ENCODE measurements at regions not wholly inside any gene's neighbourhood (a gene's known extent, or its start where the extent isn't known, plus 50 kb on each side); places are given as distances from the start of the nearest gene placed in this dataset.

DNA sequence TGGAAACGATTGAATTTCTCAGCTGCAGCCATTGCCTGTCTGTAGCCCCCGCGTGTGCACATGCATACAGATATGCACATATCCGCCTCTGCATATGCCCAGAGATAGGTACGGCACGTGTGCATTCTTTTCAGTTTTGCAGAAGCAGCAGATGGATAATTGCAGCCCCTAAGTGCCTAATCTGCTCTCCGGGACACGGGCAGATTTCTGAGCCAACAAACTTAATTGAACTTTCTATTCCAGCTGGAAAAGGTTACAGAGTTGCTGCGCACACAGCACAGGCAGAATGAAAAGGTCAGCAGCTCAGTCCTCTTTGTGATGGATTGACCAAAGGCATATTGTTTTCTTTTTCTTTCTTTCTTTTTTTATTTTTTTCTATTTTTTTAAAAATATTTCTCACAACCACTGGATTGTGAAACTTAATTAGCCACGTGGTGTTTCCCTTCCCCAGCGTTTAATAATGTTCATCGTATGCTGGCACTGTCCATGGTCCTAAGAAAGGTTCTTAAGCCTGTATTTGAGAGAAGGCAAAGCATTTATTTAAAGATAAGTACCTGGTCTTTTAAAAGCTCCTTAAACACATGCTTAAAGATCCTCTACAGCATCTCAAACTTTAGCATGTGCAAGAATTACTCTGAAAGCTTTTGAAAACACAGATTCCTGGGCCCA, 270.2 kb upstream of the BRINP1 start:
- DNase-seq (ENCODE audit: low read depth) = no peak

DNA sequence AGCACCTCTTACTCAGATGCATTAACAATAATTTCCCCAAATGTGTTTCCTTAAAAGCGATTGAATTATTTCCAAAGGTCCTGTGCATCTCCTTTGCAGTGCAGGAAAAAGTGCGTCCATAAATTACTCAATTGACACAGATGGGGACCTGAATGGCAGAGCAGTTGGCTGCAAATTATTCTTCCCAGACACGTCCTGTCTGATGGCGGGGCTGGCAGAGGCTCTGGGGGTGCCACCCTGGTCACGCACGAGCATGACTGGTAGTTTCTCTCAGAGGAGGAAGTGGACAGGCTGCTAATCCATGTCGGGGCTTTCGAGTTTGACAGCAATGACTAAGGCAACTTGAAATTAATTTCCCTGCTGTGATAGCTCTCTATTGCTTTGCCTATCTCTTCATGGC, 264.8 kb upstream of the BRINP1 start:
- no peak for DNase-seq (ENCODE audit: low read depth)

DNA sequence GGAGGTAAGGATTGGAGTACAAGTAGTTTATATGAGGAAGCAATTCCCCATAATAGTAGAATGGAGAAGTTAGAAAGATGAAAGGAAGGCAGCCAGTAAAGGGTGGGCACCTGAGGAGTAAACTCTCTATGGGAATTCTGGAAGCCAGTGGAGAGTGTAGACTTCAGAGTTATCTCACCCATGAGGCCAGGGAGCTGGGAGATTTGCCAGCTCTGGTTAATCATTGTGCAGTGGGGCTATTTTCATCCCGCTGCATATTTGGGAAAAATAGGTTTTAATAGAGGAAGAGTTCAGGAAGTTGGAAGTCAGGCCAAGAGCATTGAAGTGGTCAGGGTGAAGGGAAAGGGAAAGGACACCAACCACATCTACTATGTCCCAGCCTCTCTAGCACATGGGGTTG, 242.3 kb upstream of the BRINP1 start:
- DNase-seq (ENCODE audit: low read depth) = no peak

DNA sequence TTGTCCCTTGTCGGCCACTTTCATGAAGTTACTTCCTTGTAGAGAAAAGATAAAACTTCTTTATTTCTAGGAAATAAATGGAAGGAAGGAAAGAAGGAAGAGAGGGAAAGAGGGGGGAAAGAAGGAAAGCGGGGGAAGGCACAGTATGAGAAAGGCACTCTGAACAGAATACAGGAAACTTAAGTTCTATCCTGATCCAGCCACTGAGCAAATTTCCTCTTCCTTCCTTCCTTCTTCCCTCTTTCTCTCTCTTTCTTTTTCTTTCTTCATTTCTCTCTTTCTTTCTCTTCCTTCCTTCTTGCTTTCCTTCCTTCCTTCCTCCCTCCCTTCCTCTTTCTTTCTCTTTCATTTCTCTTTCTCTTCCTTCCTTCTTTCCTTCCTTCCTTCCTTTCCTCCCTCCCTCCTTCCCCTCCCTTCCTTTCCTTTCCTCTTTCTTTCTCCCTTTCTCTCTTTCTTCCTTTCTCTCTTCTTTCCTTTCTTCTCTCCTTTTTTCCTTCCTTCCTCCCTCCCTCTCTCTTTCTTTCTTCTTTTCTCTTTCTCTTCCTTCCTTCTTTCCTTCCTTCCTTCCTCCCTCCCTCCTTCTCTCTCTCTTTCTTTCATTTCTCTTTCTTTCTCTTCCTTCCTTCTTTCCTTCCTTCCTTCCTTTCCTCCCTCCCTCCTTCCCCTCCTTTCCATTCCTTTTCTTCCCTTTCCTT, 240.2 kb upstream of the BRINP1 start:
- DNase-seq (ENCODE audit: low read depth) = no peak

DNA sequence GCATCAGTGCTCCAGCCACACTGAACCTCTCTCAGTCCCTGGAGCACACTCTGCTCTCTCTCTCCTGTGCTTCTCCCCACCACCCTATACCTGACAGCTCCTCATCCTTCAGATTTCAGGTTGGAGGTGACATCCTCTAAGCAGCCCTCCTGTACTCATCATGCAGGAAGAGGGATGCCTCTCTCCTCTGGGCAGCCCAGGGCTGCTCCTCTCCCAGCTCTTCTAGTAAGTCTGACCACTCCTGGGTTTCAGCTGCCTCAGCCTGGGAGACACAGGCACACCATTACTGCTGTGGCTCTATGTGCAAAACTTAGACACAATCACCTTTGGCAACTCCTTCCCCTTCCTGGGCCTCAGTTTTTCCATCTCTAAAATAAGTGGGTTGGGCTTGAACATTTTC, 232.4 kb upstream of the BRINP1 start:
- no peak for DNase-seq (ENCODE audit: low read depth)

DNA sequence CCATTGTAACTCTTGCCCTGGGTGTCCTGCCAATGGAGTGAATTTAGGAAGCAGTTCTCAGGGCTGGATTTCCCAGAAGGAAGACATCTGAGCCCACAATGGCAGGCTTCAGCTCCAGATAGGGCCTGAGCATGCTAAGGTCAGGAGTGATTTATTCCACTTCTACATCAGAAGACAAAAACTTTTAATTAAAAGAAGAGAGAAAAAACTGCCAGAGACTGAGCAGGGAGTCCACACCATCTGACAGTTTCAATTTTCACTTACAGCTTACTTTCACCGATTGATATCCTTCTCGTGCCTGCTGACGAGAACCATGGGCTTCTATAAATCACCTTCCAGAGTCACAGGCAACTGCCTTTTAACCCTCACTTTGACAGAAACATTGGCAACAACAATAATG, 228.3 kb upstream of the BRINP1 start:
- no peak for DNase-seq (ENCODE audit: low read depth)

DNA sequence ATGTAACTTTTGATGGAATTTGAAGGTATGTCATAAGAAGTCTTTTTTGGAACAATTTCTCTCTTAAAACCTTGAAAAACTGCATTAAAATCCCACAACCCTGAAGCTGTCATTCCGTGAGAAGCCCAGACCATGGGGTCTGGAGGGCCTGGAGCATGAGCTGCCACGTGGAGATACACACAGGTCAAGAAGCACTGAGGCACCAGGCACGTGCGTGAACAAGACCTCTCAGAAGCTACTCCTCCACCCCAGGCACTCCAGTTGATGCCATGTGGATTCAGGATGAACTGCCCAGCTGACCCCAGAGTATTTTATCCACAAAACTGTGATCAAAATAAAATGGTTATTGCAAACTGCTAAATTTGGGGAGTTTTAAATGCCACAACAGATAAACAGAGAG, 227.5 kb upstream of the BRINP1 start:
- DNase-seq (ENCODE audit: low read depth) = no peak

DNA sequence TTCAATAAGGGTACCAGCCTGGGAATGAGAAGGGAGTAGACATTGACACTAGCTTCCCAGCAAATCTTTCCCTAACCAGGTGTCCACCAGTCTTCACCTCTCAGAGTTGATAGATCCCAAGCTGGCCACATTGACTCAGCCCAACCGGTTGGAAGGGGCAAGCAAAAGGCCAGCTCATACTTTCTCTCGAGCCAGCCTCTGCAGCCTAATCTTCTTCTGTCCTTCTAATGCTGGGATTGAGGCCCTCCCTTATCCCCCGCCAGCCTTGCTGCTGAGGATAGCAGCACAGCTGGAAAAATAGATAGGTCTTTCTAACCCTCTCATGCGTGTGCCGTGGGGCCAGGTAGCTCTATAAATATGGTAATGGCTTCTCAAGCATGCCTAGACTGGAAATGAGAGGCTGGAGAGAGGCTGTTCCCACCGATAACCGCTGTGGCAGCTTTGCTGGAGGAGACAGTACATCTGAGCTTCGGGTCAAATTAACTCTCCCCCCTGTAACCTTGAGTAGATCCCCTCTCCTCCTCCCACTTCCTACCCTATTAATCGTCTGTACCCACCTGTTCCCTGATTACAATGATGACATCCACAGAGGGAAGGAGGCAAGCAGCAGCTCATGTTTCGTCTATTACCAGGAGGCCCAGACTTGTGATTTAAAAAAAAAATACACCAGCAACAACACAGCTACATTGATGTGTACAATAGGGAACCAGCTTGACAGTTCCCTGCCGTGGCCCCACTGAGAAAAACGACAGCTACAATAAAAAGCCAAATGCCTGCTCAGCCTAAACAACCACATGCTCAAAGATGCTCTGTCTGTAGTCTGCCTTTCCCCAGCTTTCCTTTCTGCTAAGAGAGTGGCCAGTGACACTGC, 219.9 kb upstream of the BRINP1 start:
- DNase-seq (ENCODE audit: low read depth) = no peak

DNA sequence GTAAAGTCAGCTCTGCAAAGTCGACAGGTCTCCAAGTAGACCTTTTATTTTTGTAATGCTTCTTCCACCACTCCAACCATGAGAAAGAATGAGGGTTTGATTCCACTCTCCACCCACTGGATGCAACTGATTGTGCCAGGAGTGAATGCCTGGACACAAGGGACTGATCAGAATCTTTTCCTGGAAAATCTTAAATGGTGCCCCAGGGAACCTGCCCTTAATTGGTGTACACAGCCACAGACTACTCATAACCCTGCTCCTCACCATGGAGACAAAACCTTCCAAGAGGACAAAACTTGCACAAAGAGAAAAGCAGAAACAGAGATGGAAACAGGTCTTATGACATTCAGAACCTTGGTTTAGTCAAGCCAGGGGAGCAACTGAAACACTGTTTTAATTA, 208.6 kb upstream of the BRINP1 start:
- no peak for DNase-seq (ENCODE audit: low read depth)

DNA sequence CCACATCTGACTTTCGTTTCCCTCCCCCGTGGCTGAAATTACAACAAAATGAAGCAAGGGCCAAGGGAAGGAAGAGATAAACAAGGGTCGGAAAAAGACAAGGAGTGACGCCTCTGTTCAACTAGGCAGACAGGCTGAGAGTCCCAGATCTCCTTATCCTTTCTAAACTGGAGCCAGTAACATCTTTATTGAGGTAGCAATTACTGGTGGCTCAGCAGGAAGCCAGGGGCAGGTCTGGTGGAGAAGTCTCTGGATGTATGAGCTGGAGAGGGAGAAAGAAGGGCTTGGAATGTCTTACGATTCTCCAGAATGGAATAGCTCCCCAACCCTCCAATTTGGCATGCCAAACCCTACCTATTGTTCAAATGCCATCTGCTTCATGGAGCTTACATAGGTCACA, 190.8 kb upstream of the BRINP1 start:
- DNase-seq (ENCODE audit: low read depth) = no peak

DNA sequence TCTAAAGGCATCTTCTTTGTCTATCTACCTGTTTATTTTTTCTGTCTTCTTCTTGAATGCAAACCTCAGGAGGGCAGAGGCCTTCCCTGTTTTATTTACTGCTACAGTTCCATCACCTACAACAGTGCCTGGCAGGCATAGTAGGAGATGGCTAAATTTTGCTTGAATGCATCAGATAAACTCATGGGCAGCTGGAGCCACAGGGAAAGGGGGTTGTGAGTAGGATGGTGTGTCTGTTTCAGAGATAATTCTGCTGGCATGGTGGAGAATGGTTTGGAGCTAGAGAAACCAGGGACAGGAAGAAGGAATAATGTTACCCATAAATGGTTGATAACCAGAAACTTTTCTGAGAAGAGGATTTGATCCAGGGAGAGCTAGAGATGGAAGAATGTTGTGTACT, 189.8 kb upstream of the BRINP1 start:
- no peak for DNase-seq (ENCODE audit: low read depth)

DNA sequence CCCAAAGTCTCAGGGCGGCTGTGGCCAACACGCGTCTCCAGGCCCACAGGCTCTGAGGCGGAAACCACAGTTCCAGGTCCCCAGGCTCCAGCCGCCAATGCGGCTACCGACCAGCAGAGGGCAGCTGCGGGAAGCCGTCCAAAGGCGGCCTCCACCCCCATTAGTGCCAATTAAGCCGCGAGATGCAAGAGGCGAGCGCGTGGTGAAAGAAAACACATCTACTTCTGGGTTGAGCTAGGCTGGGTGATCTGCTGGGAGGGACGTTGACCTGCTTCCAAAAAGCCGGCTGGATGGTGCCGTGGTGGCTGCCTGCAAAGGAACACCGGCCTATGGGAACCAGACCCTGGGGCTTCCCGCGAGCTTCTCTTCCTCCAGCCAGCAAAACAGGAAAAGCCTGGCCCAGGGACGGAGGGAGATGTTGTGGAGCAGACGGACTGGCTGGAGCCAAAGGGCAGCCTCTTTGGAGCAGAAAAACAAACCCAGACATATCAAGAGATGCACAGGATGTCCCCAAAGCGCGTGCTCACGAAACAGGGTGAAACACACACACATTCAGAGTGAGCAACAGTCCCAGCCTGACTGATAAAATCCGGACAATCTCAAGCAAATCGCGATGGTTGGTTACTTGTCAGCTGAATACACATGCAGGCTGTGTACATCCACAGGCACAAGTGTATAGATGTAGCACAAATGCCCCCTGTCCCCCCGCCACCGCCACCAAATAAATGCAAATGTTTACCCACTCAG, 187.1 kb upstream of the BRINP1 start:
- DNase-seq (ENCODE audit: low read depth) = peak; percentile 2

DNA sequence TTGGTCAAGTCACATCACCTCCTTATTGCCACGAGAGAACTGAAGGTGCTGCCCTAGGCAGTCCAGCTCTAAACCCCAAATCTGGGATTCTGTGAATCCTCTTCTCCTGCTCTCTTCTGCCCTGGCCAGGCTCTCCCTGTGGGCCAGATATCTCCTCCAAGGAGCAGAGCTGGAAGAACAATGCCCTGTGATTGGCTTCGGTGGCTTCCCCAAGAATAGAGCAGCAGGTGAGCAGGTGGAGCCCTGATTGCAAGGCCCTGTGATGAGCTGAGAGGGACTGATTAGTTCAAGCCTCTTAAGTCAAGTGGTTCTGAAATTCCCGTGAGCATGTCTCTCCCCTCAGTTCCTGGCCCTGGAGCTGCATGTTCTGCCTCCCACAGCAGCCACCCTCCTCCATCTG, 175.3 kb upstream of the BRINP1 start:
- no peak for DNase-seq (ENCODE audit: low read depth)

DNA sequence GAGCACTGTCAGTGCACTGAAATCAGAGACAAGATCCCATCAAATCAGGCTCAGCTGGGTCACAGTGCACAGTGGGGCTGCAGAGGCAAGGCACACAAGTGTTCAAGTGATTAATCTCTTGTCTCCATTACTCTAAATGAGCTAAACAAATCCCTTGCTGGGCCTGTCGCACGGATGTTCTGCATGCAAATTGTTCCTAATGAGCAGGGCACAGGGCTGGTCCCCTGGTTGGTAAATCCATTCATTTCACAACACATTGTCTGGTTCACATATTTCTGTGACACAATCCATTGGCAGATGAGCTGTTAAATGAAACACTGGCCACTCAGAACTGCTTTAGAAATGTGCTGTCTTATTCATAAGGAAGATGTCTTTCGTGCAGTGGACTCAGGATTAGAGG, 167.9 kb upstream of the BRINP1 start:
- DNase-seq (ENCODE audit: low read depth) = no peak

DNA sequence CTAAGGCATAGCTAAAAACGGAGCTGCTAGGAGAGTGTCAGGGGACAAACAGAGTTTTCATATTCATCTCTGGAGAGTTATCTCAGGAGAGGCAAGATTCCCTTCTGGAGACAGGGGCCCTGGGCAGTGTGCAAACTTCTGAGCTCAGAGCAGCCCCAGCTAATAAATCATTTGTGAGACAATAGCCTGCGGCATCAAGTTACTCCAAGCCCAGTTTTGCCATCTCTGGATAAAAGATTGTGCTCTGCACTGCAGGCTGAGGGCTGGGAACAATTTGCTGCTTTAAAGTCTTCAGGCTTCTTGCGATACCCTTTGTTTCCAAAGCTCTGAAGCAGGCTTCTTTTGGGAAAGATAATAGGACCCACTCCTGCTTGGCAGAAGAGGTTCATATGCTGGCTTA, 164.3 kb upstream of the BRINP1 start:
- DNase-seq (ENCODE audit: low read depth) = no peak

DNA sequence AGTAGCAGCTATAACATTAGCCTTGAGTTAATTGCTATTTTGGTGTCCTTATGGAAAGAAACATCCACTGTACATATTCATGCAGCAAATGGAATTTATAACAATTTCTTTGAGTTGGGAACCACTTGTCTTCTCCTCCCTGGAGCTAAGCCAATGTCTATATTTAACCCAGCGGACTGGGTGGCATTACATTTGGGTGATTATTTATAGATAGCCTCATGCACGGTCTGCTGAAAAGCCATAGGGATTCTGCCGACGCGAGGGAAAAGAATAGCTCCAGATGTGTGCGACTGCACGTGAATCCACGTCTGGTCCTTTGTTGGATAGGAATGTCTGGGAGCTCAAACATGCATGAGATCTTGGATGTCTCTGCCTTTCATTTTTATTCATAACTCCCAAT, 157.5 kb upstream of the BRINP1 start:
- DNase-seq (ENCODE audit: low read depth) = no peak

DNA sequence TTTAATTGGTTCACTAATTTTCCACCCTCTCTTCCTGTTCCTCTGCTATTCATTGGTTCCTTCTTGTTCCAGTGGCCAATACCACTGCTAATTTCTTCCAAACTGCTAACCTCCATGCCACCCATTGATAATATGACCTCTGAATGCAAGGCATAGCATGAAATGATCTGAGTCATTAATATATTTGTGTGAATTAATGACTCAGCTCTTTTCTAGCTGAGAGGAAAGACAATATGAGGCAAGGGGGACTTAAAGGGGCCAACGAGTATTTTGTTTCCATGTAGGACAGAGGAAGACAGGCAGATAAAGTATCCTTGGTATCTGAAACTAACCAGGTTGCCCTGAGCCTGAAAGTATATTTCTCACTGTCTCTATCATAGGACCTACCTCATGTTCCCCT, 154.3 kb upstream of the BRINP1 start:
- no peak for DNase-seq (ENCODE audit: low read depth)

DNA sequence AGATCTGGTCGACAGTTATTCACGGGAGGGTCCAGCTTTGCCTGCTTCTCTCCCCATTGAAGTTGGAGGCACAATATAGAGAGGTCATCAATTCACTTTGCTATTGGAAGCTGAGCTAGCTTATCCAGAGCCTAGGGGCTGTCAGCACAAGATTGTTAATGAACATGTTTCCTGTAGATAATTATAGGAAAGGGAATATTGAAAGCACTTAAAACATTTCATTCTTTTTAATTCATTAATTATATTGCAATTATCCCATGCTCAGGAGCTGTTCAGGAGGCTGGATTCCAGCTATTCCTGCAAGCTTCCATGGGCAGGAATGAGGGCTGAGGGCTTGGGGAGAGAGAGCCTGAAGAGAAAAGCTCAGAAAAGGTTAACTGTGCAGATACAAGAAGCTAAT, 153.1 kb upstream of the BRINP1 start:
- no peak for DNase-seq (ENCODE audit: low read depth)

DNA sequence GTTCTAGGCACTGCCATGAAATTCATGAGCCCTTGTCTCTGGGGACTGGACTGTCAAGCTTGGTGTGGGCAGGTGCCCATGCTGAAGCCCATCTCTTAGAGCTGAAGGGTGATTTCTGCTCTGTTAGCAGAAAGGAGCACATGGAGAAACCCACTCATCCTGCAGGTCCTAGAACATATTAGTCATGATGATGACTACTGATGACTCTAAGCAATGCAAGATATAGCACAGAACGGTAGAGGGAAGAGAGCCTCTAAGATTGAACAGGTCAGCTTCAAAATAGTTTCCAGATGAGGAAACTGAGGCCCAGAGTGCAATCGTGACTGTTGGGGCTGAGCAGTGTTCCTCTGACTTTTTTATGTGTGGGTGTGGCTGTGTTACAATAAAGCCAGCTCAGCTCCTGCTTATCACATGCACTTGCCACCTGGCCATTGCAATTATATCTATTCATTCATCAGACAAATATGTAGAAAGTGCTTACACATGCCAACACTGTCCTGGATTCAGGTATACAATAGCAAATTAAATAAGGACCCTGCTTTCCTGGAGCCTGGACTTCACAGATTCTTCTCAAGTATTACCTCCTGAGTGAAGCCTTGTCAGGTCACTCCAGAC, 140.2 kb upstream of the BRINP1 start:
- no peak for DNase-seq (ENCODE audit: low read depth)

DNA sequence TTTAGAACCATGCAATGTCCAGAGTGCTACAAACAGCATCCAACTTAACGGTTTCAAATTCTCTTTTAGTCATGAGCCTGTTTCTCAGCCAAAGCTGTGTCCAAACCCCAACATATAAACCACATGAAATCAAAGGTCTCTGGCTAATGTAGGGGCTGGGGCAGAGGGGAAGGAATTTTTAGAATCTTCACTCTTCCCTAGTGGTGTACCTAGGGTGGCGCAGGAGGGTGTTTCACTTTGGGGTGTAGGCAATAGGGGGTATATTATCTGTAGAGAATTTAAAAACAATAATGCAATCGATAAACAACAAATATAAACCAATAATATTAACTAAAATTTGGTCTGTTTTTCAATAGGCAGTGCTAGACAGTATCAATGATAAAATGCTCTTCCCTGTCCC, 132.1 kb upstream of the BRINP1 start:
- DNase-seq (ENCODE audit: low read depth) = no peak

DNA sequence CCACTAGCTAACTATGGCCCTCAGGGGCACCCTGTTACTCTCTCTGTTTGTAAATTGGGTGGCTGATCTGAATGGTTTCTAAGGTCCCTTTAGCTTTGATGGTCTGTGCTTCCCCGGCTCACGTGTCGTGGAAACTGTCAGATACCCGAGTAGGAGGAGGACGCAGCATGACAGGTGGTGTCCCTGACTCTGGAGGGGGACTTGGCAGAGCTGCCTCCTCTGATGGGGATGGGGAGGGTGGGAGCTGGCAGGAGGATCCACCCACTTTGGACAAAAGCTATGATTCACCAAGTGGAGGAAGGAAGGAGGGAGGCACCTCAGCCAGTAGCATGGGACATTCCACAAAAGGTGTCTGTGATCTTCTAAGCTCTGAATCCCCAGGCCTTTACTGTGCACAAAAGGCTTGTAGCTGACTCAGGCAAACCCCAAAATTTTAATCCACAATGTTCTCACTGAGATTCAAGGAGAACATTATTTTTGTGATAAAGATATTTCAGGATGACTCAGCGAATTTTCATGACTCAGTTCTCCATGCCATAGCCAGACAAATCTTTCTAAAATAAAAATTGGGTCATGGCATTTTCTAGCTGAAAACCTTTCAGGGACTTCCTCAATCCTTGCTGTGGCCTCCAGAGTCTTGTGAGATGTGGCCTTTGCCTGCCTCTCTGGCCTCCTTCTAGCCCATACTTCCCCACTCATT, 131.0 kb upstream of the BRINP1 start:
- no peak for DNase-seq (ENCODE audit: low read depth)

Data from stimulated activated CD8-positive, alpha-beta memory T cell treated with anti-CD3 and anti-CD28 coated beads, Interleukin-12 subunit alpha, Interleukin-12 subunit beta, amount 100 ng/mL, for 1 hour (primary cell).